ENCODE measurements at regions not wholly inside any gene's neighbourhood (a gene's known extent, or its start where the extent isn't known, plus 50 kb on each side); places are given as distances from the start of the nearest gene placed in this dataset.

DNA sequence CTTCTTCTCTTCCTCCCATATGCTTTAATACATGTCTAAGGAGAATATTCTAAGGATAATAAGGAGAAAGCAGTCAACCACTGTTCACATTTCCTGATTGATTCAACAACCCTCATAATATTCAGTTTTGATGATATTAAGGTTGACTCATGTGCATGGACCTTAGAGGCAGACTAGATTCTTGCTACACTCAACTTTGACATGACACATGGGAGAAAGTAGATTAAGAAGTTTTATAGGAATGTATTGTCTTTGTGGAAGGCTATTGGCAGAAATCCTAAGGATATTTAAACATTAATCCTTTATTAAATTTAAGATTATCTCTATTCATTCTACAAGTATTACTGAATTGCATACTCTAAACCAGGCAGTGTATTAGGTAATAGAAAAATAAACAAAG is 309.1 kb upstream of the CYRIA start:
- FAIRE-seq = no peak
- TF ChIP-seq TCF3 (IDR thresholded peaks at IDR 0.05; ENCODE audit: borderline replicate concordance, insufficient read depth, low read depth, low read length) (no peak), CHD2 (IDR thresholded peaks at IDR 0.05; ENCODE audit: borderline replicate concordance, low read depth, low read length) (no peak), JUND (IDR thresholded peaks at IDR 0.05; ENCODE audit: low read depth, low read length) (no peak), KAT2A (conservative IDR thresholded peaks at IDR 0.05; ENCODE audit: control insufficient read depth, low read depth, low read length) (no peak), ZBTB4 (CRISPR knock-in tag; IDR thresholded peaks at IDR 0.05) (no peak), ZNF274 (IDR thresholded peaks at IDR 0.05; ENCODE audit: insufficient read depth, insufficient read length) (no peak), NR2C2 (IDR thresholded peaks at IDR 0.05; ENCODE audit: borderline replicate concordance, control insufficient read depth, insufficient read length, low read depth) (no peak), IKZF1 (conservative IDR thresholded peaks at IDR 0.05) (no peak), SMAD1 (IDR thresholded peaks at IDR 0.05; ENCODE audit: low read depth, partially characterized antibody) (no peak), IRF4 (IDR thresholded peaks at IDR 0.05; ENCODE audit: low read depth, low read length) (no peak), ZBED1 (IDR thresholded peaks at IDR 0.05; ENCODE audit: borderline replicate concordance) (no peak), CUX1 (IDR thresholded peaks at IDR 0.05; ENCODE audit: insufficient replicate concordance, low read depth, low read length) (no peak)
- TF ChIP-seq, protein P1, sequence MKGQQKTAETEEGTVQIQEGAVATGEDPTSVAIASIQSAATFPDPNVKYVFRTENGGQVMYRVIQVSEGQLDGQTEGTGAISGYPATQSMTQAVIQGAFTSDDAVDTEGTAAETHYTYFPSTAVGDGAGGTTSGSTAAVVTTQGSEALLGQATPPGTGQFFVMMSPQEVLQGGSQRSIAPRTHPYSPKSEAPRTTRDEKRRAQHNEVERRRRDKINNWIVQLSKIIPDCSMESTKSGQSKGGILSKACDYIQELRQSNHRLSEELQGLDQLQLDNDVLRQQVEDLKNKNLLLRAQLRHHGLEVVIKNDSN (IDR thresholded peaks at IDR 0.05; ENCODE audit: borderline replicate concordance, extremely low read length, insufficient read depth, low read depth, low read length) = no peak
- TF ChIP-seq, protein P2, sequence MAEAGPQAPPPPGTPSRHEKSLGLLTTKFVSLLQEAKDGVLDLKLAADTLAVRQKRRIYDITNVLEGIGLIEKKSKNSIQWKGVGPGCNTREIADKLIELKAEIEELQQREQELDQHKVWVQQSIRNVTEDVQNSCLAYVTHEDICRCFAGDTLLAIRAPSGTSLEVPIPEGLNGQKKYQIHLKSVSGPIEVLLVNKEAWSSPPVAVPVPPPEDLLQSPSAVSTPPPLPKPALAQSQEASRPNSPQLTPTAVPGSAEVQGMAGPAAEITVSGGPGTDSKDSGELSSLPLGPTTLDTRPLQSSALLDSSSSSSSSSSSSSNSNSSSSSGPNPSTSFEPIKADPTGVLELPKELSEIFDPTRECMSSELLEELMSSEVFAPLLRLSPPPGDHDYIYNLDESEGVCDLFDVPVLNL (IDR thresholded peaks at IDR 0.05; ENCODE audit: low read depth, low read length) = no peak

More for the DNA sequence above, 309.1 kb upstream of the CYRIA start:
- BruUV-seq (replicated peaks) = no TSS peak
- no peaks in the 10 kb centered on the region for H3K27me3 ChIP-seq (replicated peaks in 1 of 2; ENCODE audit: control insufficient read depth in 2 of 2, insufficient read depth in 2 of 2, low read length in 1 of 2)
- no peak for DNase-seq (ENCODE audit: low read depth, low spot score)
- SMC1A ChIA-PET (ENCODE audit: uncharacterized antibody, unreplicated experiment) = no interaction called here
- H3K36me3 ChIP-seq (ENCODE audit: control insufficient read depth in 2 of 2, insufficient read depth in 2 of 2, low read length in 1 of 2) = no peaks in the 10 kb centered on the region
- no peak overlapping the region for H3K4me3 ChIP-seq
- no peak overlapping the region for H3K9ac ChIP-seq (ENCODE audit: control insufficient read depth, insufficient read depth, low read length)
- POLR2A ChIA-PET = no interaction called here
- no peak overlapping the region for H3K27ac ChIP-seq (ENCODE audit: control insufficient read depth, insufficient read depth)
- RAD21 ChIA-PET (ENCODE audit: unreplicated experiment) = no interaction called here
- in situ Hi-C loops (cut with MboI) (no loop called here), intact Hi-C loops (cut with micrococcal nuclease; ENCODE audit: unreplicated experiment) (no loop called here)
- no peaks in the 10 kb centered on the region for H3K9me3 ChIP-seq (replicated peaks; ENCODE audit: control insufficient read depth, insufficient read depth, low read length)
- no peaks in the 10 kb centered on the region for H4K20me1 ChIP-seq (ENCODE audit: control insufficient read depth, insufficient read depth)
- no peak for ATAC-seq
- H3K4me2 ChIP-seq (ENCODE audit: control insufficient read depth, insufficient read depth) = no peak overlapping the region
- no peak overlapping the region for H2AFZ ChIP-seq (ENCODE audit: control insufficient read depth, low read depth, low read length)
- CTCF ChIA-PET = no interaction called here
- no peaks in the 10 kb centered on the region for H3K79me2 ChIP-seq (ENCODE audit: control insufficient read depth, insufficient read depth, low read length)
- no peaks in the 10 kb centered on the region for H3K4me1 ChIP-seq (ENCODE audit: control insufficient read depth, insufficient read depth, low read length)
